Left lobe of liver (tissue), 2 donors: ENCODE measurements at regions not wholly inside any gene's neighbourhood (a gene's known extent, or its start where the extent isn't known, plus 50 kb on each side); places are given as distances from the start of the nearest gene placed in this dataset.

Experiments used
- ATAC-seq: fragments of 200-7000 bp; cut with Tn5 transposase; one replicate; pipeline ENCODE4 v1.9.1; 2020; ENCODE audit warnings: mild to moderate bottlenecking, moderate library complexity
- DNase-seq: peaks from one replicate; pipeline ENCODE4 v3.0.0-alpha.2; 2020; ENCODE audit warnings: low spot score
- donor health status: DM: no; HTN: no; CAD: no; lungs with moderate emphysema.
- donor health status: DM: no; HTN: yes; CAD: no.

DNA sequence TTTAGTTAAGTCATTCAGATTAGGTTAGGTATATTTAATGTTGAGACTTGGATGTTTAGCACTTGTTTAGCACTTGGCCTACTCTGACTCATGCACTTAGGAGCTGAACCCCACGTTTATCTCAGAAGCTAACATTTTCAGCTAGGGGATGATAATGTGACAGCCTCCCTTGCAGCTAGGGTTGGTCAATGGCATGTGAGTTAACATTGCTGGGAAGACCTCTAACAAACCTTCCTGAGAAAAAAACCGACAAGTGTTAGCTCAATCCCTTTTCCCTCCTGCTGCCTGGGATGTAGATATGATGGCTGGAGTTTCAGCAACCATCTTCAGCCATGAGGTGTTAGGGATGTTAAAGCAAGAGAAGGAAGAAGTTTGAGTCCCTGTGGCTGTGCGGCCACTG lies 185.0 kb upstream of the FOXF1 start:
- DNase-seq: no peak
- no peak for ATAC-seq

DNA sequence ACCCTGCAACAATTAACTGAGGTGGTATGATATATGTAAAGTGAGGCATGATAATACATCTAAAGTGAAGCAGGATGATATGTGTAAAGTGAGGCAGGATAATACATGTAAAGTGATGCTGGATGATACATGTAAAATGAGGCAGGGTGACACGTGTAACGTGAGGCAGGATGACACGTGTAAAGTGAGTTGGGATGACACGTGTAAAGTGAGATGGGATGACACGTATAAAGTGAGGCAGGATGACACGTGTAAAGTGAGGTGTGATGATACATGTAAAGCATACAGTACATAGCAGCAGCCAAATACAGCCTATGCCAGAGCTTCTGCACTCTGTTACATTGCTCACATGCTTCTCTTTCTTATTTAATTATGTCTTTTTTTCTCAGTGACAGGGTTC lies 184.4 kb upstream of the FOXF1 start:
- DNase-seq (no peak), ATAC-seq (no peak)

GRCh38 chr16:86327321-86327720 lies 183.0 kb upstream of the FOXF1 start:
- no peak for ATAC-seq
- DNase-seq: no peak

DNA sequence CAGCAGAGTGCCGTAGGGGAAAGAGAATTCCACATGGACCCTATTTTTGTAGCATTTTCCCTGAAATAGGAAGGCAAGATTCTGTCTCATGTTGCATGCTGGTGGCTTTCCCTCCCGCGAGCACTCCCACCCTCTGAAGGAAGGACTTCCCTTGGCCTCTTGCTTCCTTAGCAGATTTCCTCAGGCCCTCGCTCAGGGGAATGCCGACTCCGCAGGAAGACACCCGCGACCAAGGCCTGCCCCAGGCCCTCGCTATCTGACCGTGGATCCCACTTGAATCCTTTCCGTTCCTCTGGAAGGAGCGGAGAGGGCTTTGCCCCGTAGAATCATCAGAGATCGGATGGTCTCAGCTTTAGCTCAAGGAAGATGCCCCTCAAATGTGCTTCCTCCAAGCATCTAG lies 179.4 kb upstream of the FOXF1 start:
- DNase-seq (no peak), ATAC-seq (peak; percentile 14)

DNA sequence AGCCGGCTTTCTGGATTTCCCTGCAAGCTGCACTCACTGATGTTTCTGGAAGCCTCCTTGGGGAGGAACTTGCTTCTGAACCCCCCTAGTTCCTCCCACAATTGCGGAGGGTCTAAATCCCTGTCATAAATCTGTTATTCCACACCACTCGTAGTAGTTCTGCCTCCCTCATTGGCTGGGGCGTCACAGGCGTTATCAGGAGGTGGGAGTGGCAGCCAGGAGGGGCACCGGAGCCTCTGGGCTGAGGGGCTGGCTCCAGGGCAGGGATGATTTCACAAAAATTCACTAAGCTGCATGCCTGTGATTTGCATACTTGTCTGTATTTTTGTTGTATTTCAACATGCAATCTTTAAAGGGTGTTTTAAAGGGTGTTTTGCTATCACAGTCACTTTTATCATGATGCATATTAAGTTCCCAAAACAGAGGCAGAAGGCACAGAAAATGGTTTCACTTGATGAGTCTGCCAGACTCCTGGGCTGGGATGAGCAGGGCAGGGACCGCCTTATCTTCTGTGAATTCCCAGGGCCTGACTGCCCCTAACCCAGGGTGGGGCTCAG lies 176.2 kb upstream of the FOXF1 start:
- DNase-seq: no peak
- ATAC-seq: no peak

GRCh38 chr16:86335266-86336172 lies 174.8 kb upstream of the FOXF1 start:
- ATAC-seq (no peak), DNase-seq (no peak)

- DNase-seq (no peak), ATAC-seq (no peak)
Observed at GRCh38 chr16:86337138-86337537, 173.2 kb upstream of the FOXF1 start.

- ATAC-seq (no peak), DNase-seq (no peak)
Observed at GRCh38 chr16:86337581-86338402, 172.5 kb upstream of the FOXF1 start.

GRCh38 chr16:86338403-86339115 lies 171.8 kb upstream of the FOXF1 start:
- no peak for DNase-seq
- no peak for ATAC-seq

DNA sequence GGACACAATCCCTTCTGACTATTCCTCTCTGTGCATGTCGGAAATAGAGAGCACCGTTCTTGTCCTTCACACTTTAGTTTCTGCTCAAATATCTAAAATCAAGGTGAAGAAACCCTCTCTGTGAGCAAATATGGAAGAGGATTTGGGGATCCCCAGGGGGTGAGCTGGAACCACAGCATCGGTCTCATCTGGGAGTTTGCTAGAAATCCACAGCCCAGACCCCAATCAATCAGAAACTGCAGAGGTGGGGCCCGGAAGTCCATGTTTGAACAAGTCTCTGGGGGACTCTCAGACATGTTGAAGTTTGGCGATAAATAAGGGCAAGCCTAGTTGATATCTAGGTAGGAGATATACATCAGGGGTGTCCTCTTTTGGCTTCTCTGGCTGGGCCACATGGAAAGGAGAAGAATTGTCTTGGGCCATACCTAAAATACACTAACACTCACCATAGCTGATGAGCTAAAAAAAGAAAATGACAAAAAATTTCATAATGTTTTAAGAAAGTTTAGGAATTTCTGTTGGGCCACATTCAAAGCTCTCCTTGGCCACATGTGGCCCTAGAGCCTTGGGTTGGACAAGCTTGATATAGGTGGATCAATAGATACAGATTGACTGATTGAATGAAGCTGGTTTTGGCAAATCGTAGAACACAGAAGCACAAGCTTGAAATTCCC lies 168.0 kb upstream of the FOXF1 start:
- no peak for DNase-seq

GRCh38 chr16:86343027-86343795 lies 167.1 kb upstream of the FOXF1 start:
- DNase-seq (no peak), ATAC-seq (peak; percentile 16)

More for the DNA sequence above, 168.0 kb upstream of the FOXF1 start:
- ATAC-seq: no peak

DNA sequence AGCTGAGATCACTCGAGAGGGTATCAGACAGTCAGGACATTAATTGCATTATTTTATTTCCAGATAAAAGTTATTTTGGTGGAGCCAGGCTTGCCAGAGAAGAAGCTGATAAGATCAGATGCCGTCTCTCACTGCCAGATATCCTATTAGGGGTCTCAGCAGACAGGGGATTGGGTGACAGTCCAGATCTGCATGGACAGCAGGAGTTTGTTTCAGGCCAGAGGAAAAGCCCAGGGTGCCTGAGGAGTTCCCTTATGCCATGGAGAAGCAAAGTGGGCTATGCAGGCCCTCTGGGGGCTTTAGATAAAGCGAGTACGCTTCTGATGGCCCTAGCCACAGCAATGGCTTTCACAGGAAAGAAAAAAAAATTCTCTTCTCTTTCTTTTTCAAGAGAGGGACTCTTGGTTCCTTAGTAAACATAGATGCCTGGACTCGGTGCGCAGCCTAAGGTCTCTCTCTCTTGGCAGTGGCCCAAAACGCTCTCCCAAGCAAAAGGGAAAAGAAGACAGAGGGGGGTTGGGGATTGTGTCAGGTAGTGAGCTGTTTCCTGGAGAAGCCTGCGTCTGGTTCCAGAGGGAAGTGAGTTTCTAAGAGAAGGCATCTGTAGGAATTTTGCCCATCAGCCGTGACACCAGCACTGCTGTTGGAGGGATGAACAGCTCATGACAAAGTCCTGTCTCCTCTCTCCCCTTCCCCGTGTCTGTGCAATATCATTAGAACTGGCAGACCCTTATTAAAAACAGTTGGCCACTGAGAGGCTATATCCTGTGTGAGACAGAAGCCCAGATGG lies 166.3 kb upstream of the FOXF1 start:
- no peak for ATAC-seq

DNA sequence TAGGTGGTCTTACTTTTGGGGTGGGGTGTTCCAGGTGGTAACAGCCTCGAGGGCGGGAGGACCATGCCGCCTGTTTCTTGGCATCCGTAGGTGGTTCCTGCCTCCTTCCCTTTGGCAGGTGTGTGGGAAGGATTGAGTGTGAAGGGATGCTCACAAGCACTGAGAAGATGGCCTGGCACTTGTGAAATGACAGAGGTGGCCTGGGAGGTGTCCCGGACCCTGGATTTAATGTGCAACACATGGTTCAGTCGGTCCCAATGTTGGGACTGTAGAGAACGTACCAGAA lies 165.8 kb upstream of the FOXF1 start:
- DNase-seq (no peak), ATAC-seq (no peak)

More for the DNA sequence above, 166.3 kb upstream of the FOXF1 start:
- no peak for DNase-seq

- DNase-seq (no peak), ATAC-seq (no peak)
Observed at GRCh38 chr16:86344881-86345280, 165.4 kb upstream of the FOXF1 start.

- DNase-seq: no peak
- ATAC-seq: no peak
Observed at GRCh38 chr16:86345516-86345915, 164.8 kb upstream of the FOXF1 start.

- DNase-seq (no peak), ATAC-seq (no peak)
Observed at GRCh38 chr16:86346034-86346433, 164.3 kb upstream of the FOXF1 start.

DNA sequence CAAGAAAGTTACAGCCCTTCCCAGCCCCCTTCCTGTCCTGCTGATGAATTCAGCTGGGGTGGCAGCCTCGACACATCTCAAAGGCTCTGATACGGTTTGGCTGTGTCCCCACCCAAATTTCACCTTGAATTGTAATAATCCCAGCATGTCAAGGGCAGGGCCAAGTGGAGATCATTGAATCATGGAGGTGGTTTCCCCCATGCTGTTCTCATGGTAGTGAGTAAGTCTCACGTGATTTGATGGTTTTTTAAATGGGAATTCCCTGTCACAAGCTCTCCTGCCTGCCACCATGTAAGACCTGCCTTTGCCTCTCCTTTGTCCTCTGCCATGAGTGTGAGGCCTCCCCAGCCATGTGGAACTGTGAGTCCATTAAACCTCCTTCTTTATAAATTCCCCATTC lies 163.2 kb upstream of the FOXF1 start:
- DNase-seq (no peak), ATAC-seq (no peak)

- ATAC-seq: no peak
- DNase-seq: no peak
Observed at GRCh38 chr16:86347916-86348555, 162.3 kb upstream of the FOXF1 start.
